DOHH2 (cell line): ENCODE measurements at regions not wholly inside any gene's neighbourhood (a gene's known extent, or its start where the extent isn't known, plus 50 kb on each side); places are given as distances from the start of the nearest gene placed in this dataset.

Experiments
- H3F3A ChIP-seq: fragments of 200-600 bp; sonication (generic), shearing (Covaris generic); 2 replicates; pipeline ENCODE4 v1.6.0; 2016; ENCODE audit warnings: antibody characterized with exemption, mild to moderate bottlenecking; ENCODE audit not compliant: control insufficient read depth, insufficient read depth
- H3K27ac ChIP-seq: fragments of 200-600 bp; sonication (generic); 2 replicates; pipeline ENCODE4 v1.5.1; 2014; ENCODE audit warnings: low read depth, mild to moderate bottlenecking, low read length, moderate library complexity
- H3K27me3 ChIP-seq: fragments of 200-600 bp; sonication (generic); 2 replicates; pipeline ENCODE4 v1.6.1; 2014; ENCODE audit warnings: mild to moderate bottlenecking, low read length, mixed read lengths; ENCODE audit not compliant: control insufficient read depth
- H3K36me3 ChIP-seq: fragments of 200-600 bp; sonication (generic); 2 replicates; pipeline ENCODE4 v1.6.1; 2014; ENCODE audit warnings: mild to moderate bottlenecking, low read length, moderate library complexity, mixed read lengths; ENCODE audit not compliant: control insufficient read depth
- H3K4me1 ChIP-seq: fragments of 200-600 bp; sonication (generic); 2 replicates; pipeline ENCODE4 v1.6.1; 2014; ENCODE audit warnings: mild to moderate bottlenecking, low read length, mixed read lengths; ENCODE audit not compliant: control insufficient read depth
- H3K4me2 ChIP-seq: fragments of 200-600 bp; sonication (generic); 2 replicates; pipeline ENCODE4 v1.6.0; 2014; ENCODE audit warnings: mild to moderate bottlenecking, low read length, moderate library complexity
- H3K4me3 ChIP-seq: fragments of 200-600 bp; sonication (generic); 2 replicates; pipeline ENCODE4 v1.5.1; 2014; ENCODE audit warnings: mild to moderate bottlenecking, low read length, mixed read lengths
- H3K79me2 ChIP-seq: fragments of 200-600 bp; sonication (generic); 2 replicates; pipeline ENCODE4 v1.6.1; 2014; ENCODE audit warnings: mild to moderate bottlenecking, low read length, mixed read lengths; ENCODE audit not compliant: control insufficient read depth
- H3K9me2 ChIP-seq: fragments of 200-600 bp; sonication (generic); replicated peaks from 2 replicates; pipeline ENCODE4 v1.6.1; 2014; ENCODE audit warnings: mild to moderate bottlenecking, low read length, mixed read lengths; ENCODE audit not compliant: control insufficient read depth
- H3K9me3 ChIP-seq: fragments of 200-600 bp; sonication (generic); 2 replicates; pipeline ENCODE4 v1.6.1; 2014; ENCODE audit warnings: antibody characterized with exemption, low read length, mixed read lengths; ENCODE audit not compliant: control insufficient read depth, insufficient read depth
- H4K20me1 ChIP-seq: fragments of 200-600 bp; sonication (generic); 2 replicates; pipeline ENCODE4 v1.6.0; 2014; ENCODE audit warnings: low read depth, mild to moderate bottlenecking, antibody characterized with exemption, low read length, moderate library complexity; ENCODE audit not compliant: control insufficient read depth, insufficient read depth
- EZH2phosphoT487 ChIP-seq: fragments of 200-600 bp; sonication (generic); IDR thresholded peaks from 2 replicates; pipeline ENCODE4 v1.6.1; 2017; ENCODE audit warnings: borderline replicate concordance, mild to moderate bottlenecking, antibody characterized with exemption, low read length, moderate library complexity, mixed read lengths
- TF ChIP-seq, protein P1 (sequence below): fragments of 200-600 bp; sonication (generic); IDR thresholded peaks from one replicate; pipeline ENCODE4 v1.5.1; 2014; ENCODE audit warnings: antibody characterized with exemption, mild to moderate bottlenecking, low read depth, low read length; ENCODE audit not compliant: poor library complexity, severe bottlenecking

- no peaks in the 10 kb centered on the region for H3K4me1 ChIP-seq
- H3K9me3 ChIP-seq, result no peaks in the 10 kb centered on the region
- TF ChIP-seq, protein P1, sequence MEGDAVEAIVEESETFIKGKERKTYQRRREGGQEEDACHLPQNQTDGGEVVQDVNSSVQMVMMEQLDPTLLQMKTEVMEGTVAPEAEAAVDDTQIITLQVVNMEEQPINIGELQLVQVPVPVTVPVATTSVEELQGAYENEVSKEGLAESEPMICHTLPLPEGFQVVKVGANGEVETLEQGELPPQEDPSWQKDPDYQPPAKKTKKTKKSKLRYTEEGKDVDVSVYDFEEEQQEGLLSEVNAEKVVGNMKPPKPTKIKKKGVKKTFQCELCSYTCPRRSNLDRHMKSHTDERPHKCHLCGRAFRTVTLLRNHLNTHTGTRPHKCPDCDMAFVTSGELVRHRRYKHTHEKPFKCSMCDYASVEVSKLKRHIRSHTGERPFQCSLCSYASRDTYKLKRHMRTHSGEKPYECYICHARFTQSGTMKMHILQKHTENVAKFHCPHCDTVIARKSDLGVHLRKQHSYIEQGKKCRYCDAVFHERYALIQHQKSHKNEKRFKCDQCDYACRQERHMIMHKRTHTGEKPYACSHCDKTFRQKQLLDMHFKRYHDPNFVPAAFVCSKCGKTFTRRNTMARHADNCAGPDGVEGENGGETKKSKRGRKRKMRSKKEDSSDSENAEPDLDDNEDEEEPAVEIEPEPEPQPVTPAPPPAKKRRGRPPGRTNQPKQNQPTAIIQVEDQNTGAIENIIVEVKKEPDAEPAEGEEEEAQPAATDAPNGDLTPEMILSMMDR, result no peak
- TF ChIP-seq EZH2phosphoT487, result no peak
- no peak overlapping the region for H3K27ac ChIP-seq
- no peaks in the 10 kb centered on the region for H3K9me2 ChIP-seq
- no peaks in the 10 kb centered on the region for H3F3A ChIP-seq
- no peak overlapping the region for H3K4me3 ChIP-seq
- no peaks in the 10 kb centered on the region for H3K27me3 ChIP-seq
- no peak overlapping the region for H3K4me2 ChIP-seq
- H3K36me3 ChIP-seq, result no peaks in the 10 kb centered on the region
- no peaks in the 10 kb centered on the region for H3K79me2 ChIP-seq
- H4K20me1 ChIP-seq, result no peaks in the 10 kb centered on the region
These were observed 154.8 kb upstream of the RAB4A start for GRCh38 chr1:229116114-229116513.

- Histone ChIP-seq H3K36me3 (no peaks in the 10 kb centered on the region), H4K20me1 (no peaks in the 10 kb centered on the region), H3K4me1 (no peaks in the 10 kb centered on the region), H3K27ac (no peak overlapping the region), H3F3A (no peaks in the 10 kb centered on the region), H3K9me3 (no peaks in the 10 kb centered on the region), H3K4me2 (no peak overlapping the region), H3K4me3 (no peak overlapping the region), H3K9me2 (no peaks in the 10 kb centered on the region), H3K79me2 (no peaks in the 10 kb centered on the region), H3K27me3 (no peaks in the 10 kb centered on the region)
- TF ChIP-seq, protein P1, result no peak
- no peak for TF ChIP-seq EZH2phosphoT487
These were observed 153.1 kb upstream of the RAB4A start for GRCh38 chr1:229117664-229118300.

GRCh38 chr1:229118477-229119061 lies 152.3 kb upstream of the RAB4A start:
- H3K27ac ChIP-seq, result no peak overlapping the region

More at GRCh38 chr1:229118477-229119061, 152.3 kb upstream of the RAB4A start:
- H3K9me3 ChIP-seq, result no peaks in the 10 kb centered on the region
- H3K36me3 ChIP-seq, result no peaks in the 10 kb centered on the region
- no peaks in the 10 kb centered on the region for H3K27me3 ChIP-seq
- no peaks in the 10 kb centered on the region for H4K20me1 ChIP-seq
- no peaks in the 10 kb centered on the region for H3K9me2 ChIP-seq
- H3F3A ChIP-seq, result no peaks in the 10 kb centered on the region
- H3K4me2 ChIP-seq, result no peak overlapping the region
- H3K79me2 ChIP-seq, result no peaks in the 10 kb centered on the region
- H3K4me3 ChIP-seq, result no peak overlapping the region
- TF ChIP-seq, protein P1, result no peak
- TF ChIP-seq EZH2phosphoT487, result no peak
- no peaks in the 10 kb centered on the region for H3K4me1 ChIP-seq
